SU-DHL-6 (cell line): ENCODE measurements at regions not wholly inside any gene's neighbourhood (a gene's known extent, or its start where the extent isn't known, plus 50 kb on each side); places are given as distances from the start of the nearest gene placed in this dataset.
"Not testable (repeated sequence)": the region's sequence is repeated elsewhere in the genome, so short reads cannot be mapped to it uniquely, and the experiment has no call there.

Experiments used
- H2AFZ ChIP-seq: fragments of 200-600 bp; sonication (generic); 2 replicates; pipeline ENCODE4 v1.6.1; 2014; ENCODE audit warnings: low read depth, mild to moderate bottlenecking, moderate library complexity, mixed read lengths, antibody characterized with exemption, low read length; ENCODE audit not compliant: severe bottlenecking
- H3F3A ChIP-seq: fragments of 200-600 bp; shearing (Covaris generic); 2 replicates; pipeline ENCODE4 v1.6.0; 2016; ENCODE audit warnings: antibody characterized with exemption, mild to moderate bottlenecking; ENCODE audit not compliant: insufficient read depth
- H3K27ac ChIP-seq: fragments of 200-600 bp; sonication (generic); 2 replicates; pipeline ENCODE4 v1.5.1; 2016; ENCODE audit warnings: low read depth, mild to moderate bottlenecking, low read length, moderate library complexity, mixed read lengths
- H3K27me3 ChIP-seq: fragments of 200-600 bp; sonication (generic), shearing (Covaris generic); 2 replicates; pipeline ENCODE4 v1.6.0; 2014; ENCODE audit warnings: mild to moderate bottlenecking, low read length
- H3K36me3 ChIP-seq: fragments of 200-600 bp; sonication (generic); 2 replicates; pipeline ENCODE4 v1.6.1; 2014; ENCODE audit warnings: mild to moderate bottlenecking, low read length, mixed read lengths
- H3K4me2 ChIP-seq: fragments of 300-600, 200-600 bp; shearing (Covaris generic), sonication (generic); 2 replicates; pipeline ENCODE4 v1.6.0; 2014; ENCODE audit warnings: low read length, low read depth, mild to moderate bottlenecking; ENCODE audit not compliant: poor library complexity, severe bottlenecking
- H3K4me3 ChIP-seq: fragments of 200-600 bp; sonication (generic); 2 replicates; pipeline ENCODE4 v1.5.1; 2014; ENCODE audit warnings: antibody characterized with exemption, low read length, mild to moderate bottlenecking, mixed read lengths; ENCODE audit not compliant: insufficient read depth, poor library complexity, severe bottlenecking
- H3K79me2 ChIP-seq: fragments of 200-600 bp; sonication (generic); 2 replicates; pipeline ENCODE4 v1.6.1; 2014; ENCODE audit warnings: mild to moderate bottlenecking, low read length, moderate library complexity; ENCODE audit not compliant: insufficient read depth
- H3K9ac ChIP-seq: fragments of 200-600 bp; sonication (generic); 2 replicates; pipeline ENCODE4 v1.7.0; 2014; ENCODE audit warnings: mild to moderate bottlenecking, low read length
- H3K9me2 ChIP-seq: fragments of 200-600 bp; sonication (generic); replicated peaks from 2 replicates; pipeline ENCODE4 v1.6.1; 2014; ENCODE audit warnings: low read length; ENCODE audit not compliant: insufficient read depth
- H3K9me3 ChIP-seq: fragments of 200-600 bp; sonication (generic); 2 replicates; pipeline ENCODE4 v1.6.1; 2014; ENCODE audit warnings: low read length, mixed read lengths; ENCODE audit not compliant: insufficient read depth
- H4K20me1 ChIP-seq: fragments of 200-600 bp; sonication (generic); 2 replicates; pipeline ENCODE4 v1.6.1; 2014; ENCODE audit warnings: low read depth, mild to moderate bottlenecking, antibody characterized with exemption, low read length, moderate library complexity, mixed read lengths
- CTCF ChIP-seq: fragments of 200-600 bp; sonication (generic); IDR thresholded peaks from one replicate; pipeline ENCODE4 v1.5.1; 2017; ENCODE audit warnings: antibody characterized with exemption, mild to moderate bottlenecking, low read length, moderate library complexity; ENCODE audit not compliant: insufficient read depth, poor library complexity, severe bottlenecking
- EZH2phosphoT487 ChIP-seq: fragments of 200-600 bp; sonication (generic), shearing (Covaris generic); conservative IDR thresholded peaks from 2 replicates; pipeline ENCODE4 v1.6.1; 2018; ENCODE audit warnings: mild to moderate bottlenecking, antibody characterized with exemption, low read length, moderate library complexity, mixed read lengths

- H3K9me2 ChIP-seq, H3K4me2 ChIP-seq, H3K4me3 ChIP-seq, H3K9me3 ChIP-seq, H3F3A ChIP-seq, H3K27me3 ChIP-seq, H3K36me3 ChIP-seq, H3K79me2 ChIP-seq, H2AFZ ChIP-seq, H3K9ac ChIP-seq, H4K20me1 ChIP-seq, H3K27ac ChIP-seq: not testable (repeated sequence)
These were observed 274.2 kb downstream of the POTED start for GRCh38 chr21:13883641-13884395.

- not testable (repeated sequence) for H3F3A ChIP-seq, H3K9me3 ChIP-seq, H3K79me2 ChIP-seq, H3K36me3 ChIP-seq, H3K4me2 ChIP-seq, H3K27ac ChIP-seq, H3K9me2 ChIP-seq, H4K20me1 ChIP-seq, H3K4me3 ChIP-seq, H3K9ac ChIP-seq, H2AFZ ChIP-seq, H3K27me3 ChIP-seq
These were observed 267.9 kb downstream of the POTED start for GRCh38 chr21:13877503-13877902.

GRCh38 chr21:13876999-13877398 is 267.4 kb downstream of the POTED start:
- not testable (repeated sequence) for H4K20me1 ChIP-seq, H2AFZ ChIP-seq, H3K27ac ChIP-seq, H3K27me3 ChIP-seq, H3K36me3 ChIP-seq, H3K4me3 ChIP-seq, H3F3A ChIP-seq, H3K9me2 ChIP-seq, H3K9ac ChIP-seq, H3K9me3 ChIP-seq, H3K79me2 ChIP-seq, H3K4me2 ChIP-seq

GRCh38 chr21:13874001-13874400 is 264.4 kb downstream of the POTED start:
- not testable (repeated sequence) for H2AFZ ChIP-seq, H3K79me2 ChIP-seq, H3F3A ChIP-seq, H3K9me3 ChIP-seq, H3K27me3 ChIP-seq, H3K36me3 ChIP-seq, H3K4me3 ChIP-seq, H4K20me1 ChIP-seq, H3K27ac ChIP-seq, H3K9me2 ChIP-seq, H3K9ac ChIP-seq, H3K4me2 ChIP-seq

GRCh38 chr21:13854638-13855037 is 245.1 kb downstream of the POTED start:
- H2AFZ ChIP-seq, result no peak overlapping the region

GRCh38 chr21:13850808-13851207 is 241.2 kb downstream of the POTED start:
- not testable (repeated sequence) for H3K9me2 ChIP-seq, H3K4me3 ChIP-seq, H3K4me2 ChIP-seq, H3K27ac ChIP-seq, H3K9me3 ChIP-seq, H3K9ac ChIP-seq, H3K27me3 ChIP-seq, H2AFZ ChIP-seq, H3F3A ChIP-seq, H3K79me2 ChIP-seq, H4K20me1 ChIP-seq, H3K36me3 ChIP-seq

More at GRCh38 chr21:13854638-13855037, 245.1 kb downstream of the POTED start:
- no peaks in the 10 kb centered on the region for H3K9me3 ChIP-seq
- H3K36me3 ChIP-seq, result no peaks in the 10 kb centered on the region
- H3K79me2 ChIP-seq, result no peaks in the 10 kb centered on the region
- H3K9me2 ChIP-seq, result no peaks in the 10 kb centered on the region
- no peak overlapping the region for H3K4me2 ChIP-seq
- H4K20me1 ChIP-seq, result no peaks in the 10 kb centered on the region
- H3K27me3 ChIP-seq, result no peaks in the 10 kb centered on the region
- no peak overlapping the region for H3K4me3 ChIP-seq
- TF ChIP-seq CTCF (no peak), EZH2phosphoT487 (no peak)
- no peak overlapping the region for H3K9ac ChIP-seq
- H3K27ac ChIP-seq, result no peak overlapping the region
- H3F3A ChIP-seq, result no peaks in the 10 kb centered on the region

GRCh38 chr21:13849489-13849888 is 239.9 kb downstream of the POTED start:
- not testable (repeated sequence) for H2AFZ ChIP-seq, H3K27ac ChIP-seq, H3K9ac ChIP-seq, H3K79me2 ChIP-seq, H3F3A ChIP-seq, H3K4me2 ChIP-seq, H3K9me2 ChIP-seq, H4K20me1 ChIP-seq, H3K27me3 ChIP-seq, H3K36me3 ChIP-seq, H3K9me3 ChIP-seq, H3K4me3 ChIP-seq
